Stimulated activated CD4-positive, alpha-beta T cell treated with anti-CD3 and anti-CD28 coated beads, TNF-alpha, amount 100 ng/mL, for 4 hours (primary cell): ENCODE measurements at regions not wholly inside any gene's neighbourhood (a gene's known extent, or its start where the extent isn't known, plus 50 kb on each side); places are given as distances from the start of the nearest gene placed in this dataset.

Experiments used
- DNase-seq, 3 experiments: peaks; one replicate each; pipeline ENCODE4 v3.0.0-alpha.2; 2020; ENCODE audit warnings: low read depth in 3 of 3

GRCh38 chr4:13316354-13316753 lies 167.8 kb downstream of the RAB28 start:
- no peak for DNase-seq

GRCh38 chr4:13313856-13314255 lies 170.3 kb downstream of the RAB28 start:
- no peak for DNase-seq

GRCh38 chr4:13312264-13312663 lies 171.9 kb downstream of the RAB28 start:
- no peak for DNase-seq

DNA sequence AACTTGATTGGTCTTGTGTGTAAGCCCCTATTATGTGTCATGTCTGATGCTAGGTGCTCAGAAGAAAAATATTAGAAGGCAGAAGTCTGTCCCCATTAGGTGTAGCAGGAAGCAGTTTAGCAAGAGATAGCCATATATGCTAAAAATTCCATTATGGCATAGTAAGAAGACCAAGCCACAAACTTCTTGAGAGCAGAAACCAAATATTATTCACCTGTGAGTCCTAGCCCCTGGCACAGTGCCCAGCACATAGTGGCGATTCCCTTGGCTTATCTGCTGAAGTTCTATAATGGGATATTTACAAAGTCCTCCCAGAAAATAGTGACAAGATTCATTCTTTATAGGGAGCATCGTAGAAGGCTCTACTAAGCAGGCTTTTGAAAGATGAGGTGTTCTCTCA lies 174.4 kb downstream of the RAB28 start:
- no peak for DNase-seq

DNA sequence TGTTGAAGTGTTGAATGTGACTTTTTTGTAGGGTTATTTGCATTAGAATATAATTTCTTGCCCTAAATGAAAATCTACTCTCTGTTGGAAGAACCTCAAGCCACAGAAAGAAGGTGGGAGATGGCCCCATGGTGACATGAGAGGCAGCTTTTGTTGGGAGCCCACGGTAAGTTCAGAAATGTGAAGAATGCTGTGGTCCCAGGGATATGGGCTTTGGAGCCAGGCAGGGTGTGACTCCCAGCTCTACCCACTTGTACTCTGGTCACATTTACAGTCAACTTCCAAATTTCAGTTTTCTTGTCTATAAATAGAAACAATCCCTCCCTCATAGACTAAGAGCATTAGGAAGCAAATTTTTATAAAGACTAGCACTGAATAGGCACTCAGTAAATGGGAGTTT lies 177.8 kb downstream of the RAB28 start:
- no peak for DNase-seq

- DNase-seq, result no peak
These were observed 181.3 kb downstream of the RAB28 start for GRCh38 chr4:13302876-13303275.

GRCh38 chr4:13299343-13299742 lies 184.8 kb downstream of the RAB28 start:
- DNase-seq, result no peak

GRCh38 chr4:13298655-13299054 lies 185.5 kb downstream of the RAB28 start:
- DNase-seq, result no peak

DNA sequence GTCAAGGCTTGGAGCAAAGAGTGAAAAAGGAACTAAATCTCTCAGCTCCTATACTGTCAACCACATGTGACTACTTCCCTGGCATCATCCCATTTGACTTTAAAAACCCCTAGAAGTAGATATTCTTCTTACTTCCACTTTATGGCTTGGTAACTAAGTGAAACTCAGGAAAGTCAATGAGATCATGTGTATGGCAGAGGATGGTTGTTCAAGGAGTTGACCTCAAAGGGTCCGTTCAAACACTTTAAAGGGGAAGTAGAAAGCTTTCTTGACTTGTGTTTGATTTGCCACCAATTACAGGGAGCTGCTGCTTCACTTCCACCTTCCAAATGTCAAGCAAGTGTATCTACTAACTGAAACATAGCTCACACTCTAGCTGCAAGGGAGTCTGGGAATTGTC lies 187.2 kb downstream of the RAB28 start:
- DNase-seq, result no peak

- DNase-seq, result no peak
These were observed 189.1 kb downstream of the RAB28 start for GRCh38 chr4:13294961-13295605.

GRCh38 chr4:13292372-13292771 lies 191.8 kb downstream of the RAB28 start:
- no peak for DNase-seq

DNA sequence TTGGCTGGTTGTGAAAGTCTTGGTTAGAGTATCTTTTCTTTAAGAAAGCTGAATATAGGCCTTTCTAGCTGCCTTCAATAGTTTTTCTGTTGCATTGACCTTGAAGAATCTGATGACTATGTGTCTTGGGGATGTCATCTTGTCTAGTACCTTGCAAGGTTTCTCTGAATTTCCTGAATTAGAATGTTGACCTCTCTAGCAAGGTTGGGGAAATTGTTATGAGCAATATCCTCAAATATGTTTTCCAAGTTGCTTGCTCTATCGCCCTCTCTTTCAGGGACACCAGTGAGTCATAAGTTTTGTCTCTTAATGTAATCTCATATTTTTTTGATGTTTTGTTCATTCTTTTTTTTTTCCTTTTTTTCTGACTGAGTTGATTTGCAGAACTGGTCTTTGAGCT lies 194.7 kb downstream of the RAB28 start:
- DNase-seq, result no peak

- no peak for DNase-seq
These were observed 198.8 kb downstream of the RAB28 start for GRCh38 chr4:13285336-13285735.

DNA sequence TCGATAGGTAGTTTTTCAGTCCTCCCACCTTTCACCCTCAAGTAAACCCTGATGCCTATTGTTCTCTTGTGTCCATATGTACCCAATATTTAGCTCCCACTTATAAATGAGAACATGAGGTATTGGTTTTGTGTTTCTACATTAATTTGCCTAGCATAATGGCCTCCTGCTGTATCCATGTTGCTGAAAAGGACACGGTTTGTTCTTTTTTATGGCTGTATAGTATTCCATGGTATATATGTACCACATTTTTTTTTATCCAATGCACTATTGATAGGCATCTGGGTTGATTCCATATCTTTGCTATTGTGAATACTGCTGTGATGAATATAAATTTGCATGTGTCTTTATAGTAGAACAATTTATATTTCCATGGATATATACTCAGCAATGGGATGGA lies 199.2 kb downstream of the RAB28 start:
- no peak for DNase-seq

DNA sequence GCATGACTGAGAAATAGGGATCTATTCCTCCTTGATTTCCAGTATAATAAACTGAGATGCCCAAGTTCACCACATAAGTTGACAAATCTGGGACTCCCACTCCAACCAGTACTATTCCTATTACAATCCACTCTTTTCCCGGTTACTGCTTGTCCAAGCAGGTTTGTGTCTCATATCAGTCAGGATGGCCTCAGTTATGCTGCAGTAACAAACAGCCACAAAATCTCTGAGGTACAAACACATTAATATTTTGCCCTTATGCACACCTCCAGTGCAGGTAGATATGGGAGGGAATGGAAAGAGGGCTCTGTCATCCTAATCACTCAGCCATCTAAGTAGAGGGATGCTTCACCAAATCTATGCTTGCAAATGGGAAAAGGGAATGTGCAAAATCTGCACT lies 207.8 kb downstream of the RAB28 start:
- DNase-seq, result no peak

- no peak for DNase-seq
These were observed 215.4 kb downstream of the RAB28 start for GRCh38 chr4:13268703-13269102.

DNA sequence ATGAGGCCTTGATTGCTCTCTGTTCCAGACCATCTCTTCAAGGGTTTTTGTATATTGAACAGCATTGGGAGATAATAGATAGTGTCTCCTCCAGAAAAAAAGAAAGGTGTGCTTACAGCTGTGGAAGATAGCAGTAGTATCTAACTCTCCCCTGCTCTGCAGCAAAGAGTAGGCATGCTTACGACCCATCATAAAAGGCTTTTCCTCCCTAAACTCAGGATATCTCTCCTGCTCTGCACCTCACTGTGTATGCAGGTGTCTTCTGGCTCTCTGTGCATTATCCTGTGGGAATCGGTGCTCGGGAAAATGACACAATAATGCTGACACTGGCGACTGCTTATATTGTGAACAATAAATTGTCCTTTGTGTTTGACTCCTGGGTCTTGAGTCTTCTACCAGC lies 216.0 kb downstream of the RAB28 start:
- no peak for DNase-seq

GRCh38 chr4:13267091-13267490 lies 217.0 kb downstream of the RAB28 start:
- no peak for DNase-seq

- DNase-seq, result no peak
These were observed 217.5 kb downstream of the RAB28 start for GRCh38 chr4:13266687-13267086.

GRCh38 chr4:13263967-13264525 lies 220.1 kb downstream of the RAB28 start:
- no peak for DNase-seq

DNA sequence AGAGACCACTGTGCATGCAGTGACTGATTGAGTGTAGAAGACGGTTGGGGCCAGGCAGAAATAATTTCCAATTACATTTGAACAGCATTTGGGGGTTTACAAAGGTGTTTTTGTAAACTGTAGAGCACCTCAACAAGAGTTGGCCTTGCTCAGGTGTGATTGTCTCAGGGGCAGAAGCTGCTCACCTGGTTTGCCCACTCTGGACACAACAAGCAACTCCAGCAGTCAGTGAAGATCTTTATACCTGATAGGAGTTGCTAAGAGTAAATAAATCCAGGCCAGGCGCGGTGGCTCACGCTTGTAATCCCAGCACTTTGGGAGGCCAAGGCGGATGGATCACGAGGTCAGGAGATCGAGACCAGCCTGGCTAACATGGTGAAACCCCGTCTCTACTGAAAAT lies 221.3 kb downstream of the RAB28 start:
- no peak for DNase-seq

DNA sequence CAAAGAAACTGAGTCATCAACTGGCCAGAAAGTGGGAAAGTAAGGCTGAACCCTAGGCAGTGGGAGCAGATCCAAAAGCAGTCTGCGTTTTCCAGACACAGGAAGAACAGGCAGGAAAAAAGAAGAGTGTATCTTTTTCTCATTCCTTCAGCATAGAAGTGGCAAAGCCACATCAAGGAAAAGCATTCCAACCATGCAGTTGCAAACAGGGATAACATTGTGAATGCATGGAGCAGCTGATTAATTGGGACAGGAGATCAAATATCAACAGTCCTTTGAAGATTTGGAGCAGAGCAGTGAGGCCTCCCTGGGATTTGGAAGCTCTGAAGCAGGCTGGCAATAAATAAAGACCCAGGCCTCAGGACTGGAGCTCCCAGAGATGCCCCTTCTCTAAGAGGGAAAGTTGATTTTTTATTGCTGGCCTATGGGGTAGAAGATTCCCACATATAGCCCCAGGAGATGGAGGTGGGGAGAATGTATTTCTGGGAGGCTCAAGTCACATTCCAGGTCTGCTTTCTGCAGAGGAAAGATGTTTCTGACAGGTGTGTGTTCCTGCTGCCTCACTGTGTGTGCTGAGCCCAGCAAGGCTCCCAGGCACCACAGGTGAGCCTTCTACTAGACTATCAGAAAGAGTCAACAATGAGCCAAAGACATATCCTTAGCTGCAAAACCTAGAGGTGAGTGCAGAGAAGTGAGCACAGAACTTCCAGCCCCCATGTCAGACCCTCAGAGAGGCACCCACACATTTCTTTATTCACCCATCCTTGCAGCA lies 222.5 kb downstream of the RAB28 start:
- DNase-seq, result no peak

DNA sequence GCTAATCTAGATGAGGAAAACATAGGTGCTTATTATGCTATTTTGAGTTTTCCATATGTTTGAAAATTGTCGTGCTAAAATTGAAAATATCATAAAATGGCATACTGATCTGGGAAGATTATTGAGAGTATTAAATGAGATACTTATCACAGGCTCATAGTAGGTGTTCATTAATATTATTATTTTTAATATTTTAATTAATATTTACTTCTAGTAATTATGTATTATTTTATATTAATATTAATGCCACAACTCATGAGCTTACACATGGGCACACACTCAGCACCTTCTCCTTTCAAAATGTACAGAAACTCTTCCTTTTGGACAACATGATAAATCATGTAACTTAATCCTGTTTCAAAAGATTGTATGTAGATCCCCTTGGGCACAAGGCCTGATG lies 223.6 kb downstream of the RAB28 start:
- DNase-seq, result no peak
